ENCODE measurements at regions not wholly inside any gene's neighbourhood (a gene's known extent, or its start where the extent isn't known, plus 50 kb on each side); places are given as distances from the start of the nearest gene placed in this dataset.

- FAIRE-seq (no peak), DNase-seq (ENCODE audit: low read depth) (peak; percentile 85)
- no peak for TF ChIP-seq CTCF (IDR thresholded peaks at IDR 0.05; ENCODE audit: insufficient read depth, low read length, severe bottlenecking)
- H3K36me3 ChIP-seq (ENCODE audit: control insufficient read depth, insufficient read depth, low read length), result no peaks in the 10 kb centered on the region
- no peaks in the 10 kb centered on the region for H3K27me3 ChIP-seq (ENCODE audit: control insufficient read depth, insufficient read depth, low read length)
- H3K4me3 ChIP-seq (ENCODE audit: low read depth, low read length), result no peak overlapping the region
Measured at GRCh38 chr2:108145557-108146326, 94.0 kb upstream of the SULT1C3 start.

GRCh38 chr2:108148555-108148954, 91.2 kb upstream of the SULT1C3 start:
- TF ChIP-seq CTCF (IDR thresholded peaks at IDR 0.05; ENCODE audit: insufficient read depth, low read length, severe bottlenecking), result no peak
- no peaks in the 10 kb centered on the region for H3K27me3 ChIP-seq (ENCODE audit: control insufficient read depth, insufficient read depth, low read length)
- no peak overlapping the region for H3K4me3 ChIP-seq (ENCODE audit: low read depth, low read length)
- no peaks in the 10 kb centered on the region for H3K36me3 ChIP-seq (ENCODE audit: control insufficient read depth, insufficient read depth, low read length)
- no peak for DNase-seq (ENCODE audit: low read depth)
- no peak for FAIRE-seq

GRCh38 chr2:108154366-108155061, 85.3 kb upstream of the SULT1C3 start:
- Histone ChIP-seq H3K27me3 (ENCODE audit: control insufficient read depth, insufficient read depth, low read length) (no peaks in the 10 kb centered on the region), H3K4me3 (ENCODE audit: low read depth, low read length) (no peak overlapping the region), H3K36me3 (ENCODE audit: control insufficient read depth, insufficient read depth, low read length) (no peaks in the 10 kb centered on the region)
- TF ChIP-seq CTCF (IDR thresholded peaks at IDR 0.05; ENCODE audit: insufficient read depth, low read length, severe bottlenecking), result no peak
- FAIRE-seq (no peak), DNase-seq (ENCODE audit: low read depth) (no peak)

GRCh38 chr2:108161298-108161697, 78.5 kb upstream of the SULT1C3 start:
- H3K36me3 ChIP-seq (ENCODE audit: control insufficient read depth, insufficient read depth, low read length), result no peaks in the 10 kb centered on the region
- TF ChIP-seq CTCF (IDR thresholded peaks at IDR 0.05; ENCODE audit: insufficient read depth, low read length, severe bottlenecking), result no peak
- H3K4me3 ChIP-seq (ENCODE audit: low read depth, low read length), result no peak overlapping the region
- DNase-seq (ENCODE audit: low read depth) (no peak), FAIRE-seq (no peak)
- no peaks in the 10 kb centered on the region for H3K27me3 ChIP-seq (ENCODE audit: control insufficient read depth, insufficient read depth, low read length)

GRCh38 chr2:108164318-108164717, 75.5 kb upstream of the SULT1C3 start:
- DNase-seq (ENCODE audit: low read depth), result no peak
- Histone ChIP-seq H3K36me3 (ENCODE audit: control insufficient read depth, insufficient read depth, low read length) (no peaks in the 10 kb centered on the region), H3K27me3 (ENCODE audit: control insufficient read depth, insufficient read depth, low read length) (no peaks in the 10 kb centered on the region), H3K4me3 (ENCODE audit: low read depth, low read length) (no peak overlapping the region)
- no peak for TF ChIP-seq CTCF (IDR thresholded peaks at IDR 0.05; ENCODE audit: insufficient read depth, low read length, severe bottlenecking)
- FAIRE-seq, result no peak

All from bronchial epithelial cell (primary cell).